ENCODE measurements at regions not wholly inside any gene's neighbourhood (a gene's known extent, or its start where the extent isn't known, plus 50 kb on each side); places are given as distances from the start of the nearest gene placed in this dataset.

- Histone ChIP-seq H3K27me3 (ENCODE audit: insufficient read depth) (no peaks in the 10 kb centered on the region), H3K79me2 (replicated peaks; ENCODE audit: insufficient read depth) (no peaks in the 10 kb centered on the region), H3K27ac (ENCODE audit: low read depth) (no peak overlapping the region), H2AFZ (no peak overlapping the region), H3K9me2 (ENCODE audit: insufficient read depth) (no peaks in the 10 kb centered on the region), H3K4me1 (ENCODE audit: insufficient read depth) (no peaks in the 10 kb centered on the region), H3K36me3 (ENCODE audit: insufficient read depth) (no peaks in the 10 kb centered on the region), H3F3A (replicated peaks; ENCODE audit: low read depth) (no peaks in the 10 kb centered on the region), H3K4me2 (no peak overlapping the region), H4K20me1 (replicated peaks; ENCODE audit: insufficient read depth) (no peaks in the 10 kb centered on the region), H3K4me3 (no peak overlapping the region)
- Mint-ChIP-seq H3K4me1 (no peaks in the 10 kb centered on the region), H3K4me3 (no peak overlapping the region), H3K36me3 (ENCODE audit: low read depth) (no peaks in the 10 kb centered on the region), H3K9me3 (no peaks in the 10 kb centered on the region), H3K27ac (no peak overlapping the region), H3K27me3 (ENCODE audit: insufficient read depth, low read depth, poor library complexity) (no peaks in the 10 kb centered on the region)
- ATAC-seq (no peak), DNase-seq (ENCODE audit: low spot score) (no peak)
- TF ChIP-seq ZNF462 (CRISPR knock-in tag; IDR thresholded peaks at IDR 0.05) (no peak), ZNF331 (CRISPR knock-in tag; IDR thresholded peaks at IDR 0.05; ENCODE audit: low read depth) (no peak), CREB1 (CRISPR knock-in tag; IDR thresholded peaks at IDR 0.05; ENCODE audit: low read depth) (no peak), REST (IDR thresholded peaks at IDR 0.05; ENCODE audit: unreplicated experiment) (no peak), EZH2 (IDR thresholded peaks at IDR 0.05; ENCODE audit: low read depth, unreplicated experiment) (no peak), POLR2AphosphoS5 (IDR thresholded peaks at IDR 0.05; ENCODE audit: low read depth) (no peak), JUNB (IDR thresholded peaks at IDR 0.05; ENCODE audit: unreplicated experiment) (no peak), EZH2phosphoT487 (IDR thresholded peaks at IDR 0.05; ENCODE audit: unreplicated experiment) (no peak), ETS1 (IDR thresholded peaks at IDR 0.05) (no peak), NANOG (IDR thresholded peaks at IDR 0.05; ENCODE audit: borderline replicate concordance) (no peak), STAT1 (IDR thresholded peaks at IDR 0.05; ENCODE audit: unreplicated experiment) (no peak)
These were observed 140.4 kb downstream of the CENPW start for GRCh38 chr6:126480268-126480667.
